Esophagus muscularis mucosa (tissue), 4 donors: ENCODE measurements at regions not wholly inside any gene's neighbourhood (a gene's known extent, or its start where the extent isn't known, plus 50 kb on each side); places are given as distances from the start of the nearest gene placed in this dataset.

Experiments used
- EP300 ChIP-seq: sonication (generic); formaldehyde crosslinking; IDR thresholded peaks from one replicate; pipeline ENCODE4 v1.6.1; 2017; ENCODE audit warnings: antibody characterized with exemption
- POLR2A ChIP-seq: fragments of 450-650 bp; IDR thresholded peaks from one replicate; pipeline ENCODE4 v1.6.1; 2017; ENCODE audit warnings: antibody characterized with exemption, moderate library complexity, mild to moderate bottlenecking, low read depth
- POLR2AphosphoS5 ChIP-seq, 2 donors: sonication (generic); formaldehyde crosslinking; IDR thresholded peaks; one replicate each; pipeline ENCODE4 v1.6.1; 2017; ENCODE audit warnings: antibody characterized with exemption in 2 of 2
- TF ChIP-seq, protein P1 (sequence below), 3 experiments: fragments of 200-600 bp in 2 of 3; fragments of 450-650 bp in 1 of 3; sonication (generic) in 2 of 3; IDR thresholded peaks; one replicate each; pipeline ENCODE4 v1.5.1; 2017 to 2019; ENCODE audit warnings: antibody characterized with exemption in 3 of 3, mild to moderate bottlenecking in 2 of 3, moderate library complexity in 1 of 3

GRCh38 chr6:139779988-139780774 lies 405.7 kb upstream of the CITED2 start:
- TF ChIP-seq POLR2A: no peak
- no peak for TF ChIP-seq EP300
- TF ChIP-seq, protein P1, sequence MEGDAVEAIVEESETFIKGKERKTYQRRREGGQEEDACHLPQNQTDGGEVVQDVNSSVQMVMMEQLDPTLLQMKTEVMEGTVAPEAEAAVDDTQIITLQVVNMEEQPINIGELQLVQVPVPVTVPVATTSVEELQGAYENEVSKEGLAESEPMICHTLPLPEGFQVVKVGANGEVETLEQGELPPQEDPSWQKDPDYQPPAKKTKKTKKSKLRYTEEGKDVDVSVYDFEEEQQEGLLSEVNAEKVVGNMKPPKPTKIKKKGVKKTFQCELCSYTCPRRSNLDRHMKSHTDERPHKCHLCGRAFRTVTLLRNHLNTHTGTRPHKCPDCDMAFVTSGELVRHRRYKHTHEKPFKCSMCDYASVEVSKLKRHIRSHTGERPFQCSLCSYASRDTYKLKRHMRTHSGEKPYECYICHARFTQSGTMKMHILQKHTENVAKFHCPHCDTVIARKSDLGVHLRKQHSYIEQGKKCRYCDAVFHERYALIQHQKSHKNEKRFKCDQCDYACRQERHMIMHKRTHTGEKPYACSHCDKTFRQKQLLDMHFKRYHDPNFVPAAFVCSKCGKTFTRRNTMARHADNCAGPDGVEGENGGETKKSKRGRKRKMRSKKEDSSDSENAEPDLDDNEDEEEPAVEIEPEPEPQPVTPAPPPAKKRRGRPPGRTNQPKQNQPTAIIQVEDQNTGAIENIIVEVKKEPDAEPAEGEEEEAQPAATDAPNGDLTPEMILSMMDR (IDR thresholded peaks at IDR 0.05): no peak
- TF ChIP-seq POLR2AphosphoS5 (IDR thresholded peaks at IDR 0.05): no peak
